GM18508 (cell line): ENCODE measurements at regions not wholly inside any gene's neighbourhood (a gene's known extent, or its start where the extent isn't known, plus 50 kb on each side); places are given as distances from the start of the nearest gene placed in this dataset.

ENCODE experiments used
- ATAC-seq: cut with Tn5 transposase; IDR thresholded peaks from one replicate; pipeline ENCODE4 v1.9.1; 2021; ENCODE audit warnings: moderate number of reproducible peaks; ENCODE audit not compliant: insufficient read depth, unreplicated experiment

GRCh38 chr9:21560281-21560745, 78.2 kb upstream of the IFNE start:
- no peak for ATAC-seq

GRCh38 chr9:21561502-21561901, 79.4 kb upstream of the IFNE start:
- ATAC-seq: no peak

- ATAC-seq: no peak
Observed at GRCh38 chr9:21564175-21564574, 82.1 kb upstream of the IFNE start.

- no peak for ATAC-seq
Observed at GRCh38 chr9:21565155-21565554, 83.0 kb upstream of the IFNE start.

- no peak for ATAC-seq
Observed at GRCh38 chr9:21567926-21568325, 85.8 kb upstream of the IFNE start.

- ATAC-seq: no peak
Observed at GRCh38 chr9:21568484-21568883, 86.4 kb upstream of the IFNE start.

GRCh38 chr9:21569721-21570120, 87.6 kb upstream of the IFNE start:
- ATAC-seq: no peak

- no peak for ATAC-seq
Observed at GRCh38 chr9:21570643-21571275, 88.6 kb upstream of the IFNE start.

- no peak for ATAC-seq
Observed at GRCh38 chr9:21574261-21574660, 92.1 kb upstream of the IFNE start.

GRCh38 chr9:21576331-21577189, 94.4 kb upstream of the IFNE start:
- ATAC-seq: no peak

- no peak for ATAC-seq
Observed at GRCh38 chr9:21579247-21579671, 97.1 kb upstream of the IFNE start.

- ATAC-seq: no peak
Observed at GRCh38 chr9:21579743-21580142, 97.6 kb upstream of the IFNE start.

- no peak for ATAC-seq
Observed at GRCh38 chr9:21580636-21581378, 98.7 kb upstream of the IFNE start.

GRCh38 chr9:21583628-21584377, 101.7 kb upstream of the IFNE start:
- ATAC-seq: no peak

- no peak for ATAC-seq
Observed at GRCh38 chr9:21584890-21585289, 102.8 kb upstream of the IFNE start.

- no peak for ATAC-seq
Observed at GRCh38 chr9:21585756-21586752, 103.9 kb upstream of the IFNE start.

- no peak for ATAC-seq
Observed at GRCh38 chr9:21589344-21590056, 107.4 kb upstream of the IFNE start.
